GM12875 (cell line): ENCODE measurements at regions not wholly inside any gene's neighbourhood (a gene's known extent, or its start where the extent isn't known, plus 50 kb on each side); places are given as distances from the start of the nearest gene placed in this dataset.

Experiments used
- H3K4me3 ChIP-seq: one replicate; pipeline ENCODE4 v1.5.1; 2011; ENCODE audit warnings: low read depth, low read length, control low read depth
- CTCF ChIP-seq: IDR thresholded peaks from 2 replicates; pipeline ENCODE4 v1.5.1; 2011; ENCODE audit warnings: low read depth, mild to moderate bottlenecking, control low read depth, inconsistent platforms, low read length, moderate library complexity, borderline replicate concordance; ENCODE audit not compliant: insufficient read depth

- TF ChIP-seq CTCF = no peak
- H3K4me3 ChIP-seq = no peak overlapping the region
These were observed 212.5 kb downstream of the SOCS6 start for GRCh38 chr18:70501358-70501757.

GRCh38 chr18:70500748-70501147 is 211.9 kb downstream of the SOCS6 start:
- TF ChIP-seq CTCF = no peak
- H3K4me3 ChIP-seq = no peak overlapping the region

- no peak overlapping the region for H3K4me3 ChIP-seq
These were observed 210.4 kb downstream of the SOCS6 start for GRCh38 chr18:70499218-70499691.

DNA sequence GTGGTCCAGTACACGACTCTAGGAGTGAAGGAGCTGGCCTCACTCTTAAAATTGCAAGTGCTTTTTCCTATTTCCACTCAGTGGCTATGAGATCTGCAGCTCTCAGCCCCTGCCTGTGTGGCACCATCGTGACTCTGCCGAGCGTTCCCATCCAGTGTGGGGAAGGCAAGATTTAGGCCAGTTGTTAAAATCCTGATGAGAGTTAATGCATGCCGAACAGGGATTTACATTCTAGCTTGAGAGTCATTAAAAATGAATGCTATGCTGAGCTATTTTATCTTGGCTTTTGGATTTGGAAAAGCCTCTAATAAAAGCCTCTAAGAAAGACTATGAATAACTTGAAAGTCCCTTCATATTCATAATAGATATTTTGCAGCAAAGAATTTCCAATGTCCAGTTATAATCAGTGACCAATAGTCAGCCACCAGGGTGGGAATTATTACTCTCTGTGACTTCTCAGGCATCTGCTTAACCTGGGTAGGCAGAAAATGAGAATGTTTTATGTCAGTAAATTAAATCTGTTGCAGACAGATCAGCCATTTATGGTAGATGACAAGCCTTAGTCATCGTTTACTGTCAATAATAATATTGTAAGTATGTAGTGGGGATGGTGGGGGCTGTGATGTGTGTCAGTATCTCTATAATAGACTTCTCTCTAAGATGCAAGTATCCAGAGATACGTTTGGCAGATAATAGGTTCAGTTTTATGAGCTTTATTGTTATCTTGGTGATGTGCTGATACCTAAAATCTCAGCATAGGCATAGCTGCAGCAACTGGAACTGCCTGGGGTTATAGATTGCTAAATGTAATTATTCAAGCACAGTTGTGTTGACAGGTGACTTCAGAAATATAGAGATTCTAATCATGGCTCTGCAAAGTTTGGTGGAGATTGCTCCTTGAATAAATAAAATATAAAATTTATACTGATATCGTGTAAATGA is 207.8 kb downstream of the SOCS6 start:
- no peak for TF ChIP-seq CTCF
- no peak overlapping the region for H3K4me3 ChIP-seq

More at GRCh38 chr18:70499218-70499691, 210.4 kb downstream of the SOCS6 start:
- TF ChIP-seq CTCF = no peak

GRCh38 chr18:70494524-70494923 is 205.7 kb downstream of the SOCS6 start:
- TF ChIP-seq CTCF = no peak
- no peak overlapping the region for H3K4me3 ChIP-seq

GRCh38 chr18:70493461-70493860 is 204.6 kb downstream of the SOCS6 start:
- TF ChIP-seq CTCF = no peak
- no peak overlapping the region for H3K4me3 ChIP-seq

GRCh38 chr18:70491734-70492348 is 203.0 kb downstream of the SOCS6 start:
- TF ChIP-seq CTCF = peak; percentile 84
- no peak overlapping the region for H3K4me3 ChIP-seq
